Erythroblast (primary cell): ENCODE measurements at regions not wholly inside any gene's neighbourhood (a gene's known extent, or its start where the extent isn't known, plus 50 kb on each side); places are given as distances from the start of the nearest gene placed in this dataset.

Source experiments
- GATA1 ChIP-seq: IDR thresholded peaks from 2 replicates; pipeline ENCODE4 v1.6.1; 2011; ENCODE audit warnings: low read depth, mild to moderate bottlenecking, control low read depth, low read length, moderate library complexity
- POLR2A ChIP-seq: IDR thresholded peaks from 2 replicates; pipeline ENCODE4 v1.6.1; 2011; ENCODE audit warnings: mild to moderate bottlenecking, low read length

GRCh38 chr22:27340047-27340446 lies 461.5 kb downstream of the MN1 start:
- TF ChIP-seq POLR2A (no peak), GATA1 (no peak)
